ENCODE measurements at regions not wholly inside any gene's neighbourhood (a gene's known extent, or its start where the extent isn't known, plus 50 kb on each side); places are given as distances from the start of the nearest gene placed in this dataset.

DNA sequence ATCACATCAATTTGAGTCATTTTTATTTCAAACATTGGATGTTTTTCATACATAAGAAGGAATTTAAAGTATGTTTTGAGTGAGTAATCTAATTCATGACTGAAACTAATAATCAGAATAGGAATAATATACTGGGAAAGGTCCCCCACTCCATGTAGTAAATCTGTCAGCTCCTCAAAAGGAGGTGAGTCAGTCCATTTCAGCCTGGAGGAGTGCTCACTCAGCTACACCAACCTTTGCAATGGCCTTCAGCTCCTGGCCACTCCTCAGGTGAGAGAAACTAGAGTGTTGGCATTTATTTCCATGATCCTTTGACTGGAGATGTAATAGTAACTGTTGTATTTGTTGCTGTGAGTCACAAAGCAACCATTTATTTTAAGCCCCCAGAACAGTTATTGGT is 744.9 kb upstream of the ARRDC4 start:
- TF ChIP-seq KLF7 (tag by site-specific recombination; IDR thresholded peaks at IDR 0.05; ENCODE audit: borderline replicate concordance) (no peak), GFI1B (tag by site-specific recombination; IDR thresholded peaks at IDR 0.05) (no peak), YY1 (tag by site-specific recombination; IDR thresholded peaks at IDR 0.05) (no peak), CTCF (tag by site-specific recombination; IDR thresholded peaks at IDR 0.05) (no peak), ZNF776 (tag by site-specific recombination; IDR thresholded peaks at IDR 0.05; ENCODE audit: borderline replicate concordance) (no peak), ZNF426 (tag by site-specific recombination; IDR thresholded peaks at IDR 0.05) (no peak), ZBTB17 (tag by site-specific recombination; IDR thresholded peaks at IDR 0.05) (no peak), TCF7L2 (IDR thresholded peaks at IDR 0.05; ENCODE audit: borderline replicate concordance, low read depth, low read length) (no peak), ZNF629 (tag by site-specific recombination; IDR thresholded peaks at IDR 0.05) (no peak), KLF16 (tag by site-specific recombination; IDR thresholded peaks at IDR 0.05) (no peak), ZNF121 (tag by site-specific recombination; IDR thresholded peaks at IDR 0.05) (no peak)

All from HEK293 (cell line).